GM19023 (cell line): ENCODE measurements at regions not wholly inside any gene's neighbourhood (a gene's known extent, or its start where the extent isn't known, plus 50 kb on each side); places are given as distances from the start of the nearest gene placed in this dataset.
"Not testable (repeated sequence)": the region's sequence is repeated elsewhere in the genome, so short reads cannot be mapped to it uniquely, and the experiment has no call there.

Experiments
- ATAC-seq: cut with Tn5 transposase; IDR thresholded peaks from one replicate; pipeline ENCODE4 v1.9.1; 2021; ENCODE audit warnings: mild to moderate bottlenecking, moderate library complexity; ENCODE audit not compliant: unreplicated experiment

DNA sequence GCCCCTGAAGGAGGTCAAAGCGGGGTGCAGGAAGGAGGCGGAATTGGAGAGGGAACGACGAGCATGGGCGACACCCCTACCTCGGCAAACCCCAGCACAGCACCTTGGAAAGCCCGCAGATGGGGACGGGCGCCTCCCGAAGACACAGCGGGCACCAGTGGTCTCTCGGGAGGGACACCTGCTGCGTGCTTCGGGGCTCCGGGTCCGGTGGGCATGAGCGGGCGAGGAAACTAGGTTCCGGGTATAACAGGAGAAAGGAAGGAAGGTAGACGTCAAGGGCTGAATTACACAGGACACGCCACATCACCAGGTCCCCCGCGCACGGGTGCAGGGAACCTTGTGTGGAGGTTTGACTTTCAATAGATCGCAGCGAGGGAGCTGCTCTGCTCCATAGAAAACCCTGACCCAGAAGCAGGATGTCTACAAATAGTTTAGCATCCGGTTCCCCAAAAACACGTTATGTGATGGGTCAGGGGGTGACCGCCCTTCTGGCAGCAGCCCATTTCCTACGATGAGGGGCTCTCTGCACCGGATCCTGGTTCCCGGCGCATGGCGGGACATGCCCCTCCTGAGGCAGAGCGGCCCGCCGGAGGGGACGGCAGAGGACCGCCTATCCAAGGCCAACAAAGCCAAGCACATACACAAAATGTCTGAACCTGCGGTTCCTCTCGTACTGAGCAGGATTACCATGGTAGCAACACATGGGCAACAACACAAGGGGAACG is 196.9 kb downstream of the ALG10 start:
- peak; percentile 34 for ATAC-seq

DNA sequence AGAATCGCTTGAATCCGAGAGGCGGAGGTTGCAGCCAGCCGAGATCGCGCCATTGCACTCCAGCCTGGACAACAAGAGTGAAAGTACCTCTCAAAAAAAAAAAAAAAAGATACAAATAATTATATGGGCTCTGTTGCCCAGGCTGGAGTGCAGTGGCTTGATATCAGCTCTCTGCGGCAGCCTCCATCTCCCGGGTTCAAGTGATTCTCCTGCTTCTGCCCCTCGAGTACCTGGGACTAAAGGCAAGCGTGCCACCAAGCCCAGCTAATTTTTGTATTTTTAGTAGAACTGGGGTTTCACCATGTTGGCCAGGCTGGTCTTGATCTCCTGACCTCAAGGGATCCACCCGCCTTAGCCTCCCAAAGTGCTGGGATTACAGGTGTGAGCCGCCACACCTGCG is 197.8 kb downstream of the ALG10 start:
- not testable (repeated sequence) for ATAC-seq

DNA sequence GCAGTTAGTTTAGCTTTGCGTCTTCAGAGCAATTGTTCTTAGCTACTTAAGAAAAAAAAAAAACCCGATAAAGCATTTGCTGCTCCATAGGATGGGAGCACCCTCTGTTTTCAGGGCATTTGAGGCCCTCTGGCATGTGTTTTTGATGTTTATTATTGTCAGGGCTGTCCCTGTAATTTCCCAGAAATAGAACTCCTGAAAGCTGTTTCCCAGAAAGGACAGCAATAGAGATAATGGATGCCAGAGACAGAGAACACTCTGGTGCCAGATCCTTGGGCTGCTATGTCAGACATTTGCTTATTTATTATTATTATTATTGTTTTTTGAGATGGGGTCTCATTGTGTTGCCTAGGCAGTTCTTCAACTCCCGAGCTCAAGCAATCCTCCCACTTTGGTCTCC is 201.3 kb downstream of the ALG10 start:
- no peak for ATAC-seq

DNA sequence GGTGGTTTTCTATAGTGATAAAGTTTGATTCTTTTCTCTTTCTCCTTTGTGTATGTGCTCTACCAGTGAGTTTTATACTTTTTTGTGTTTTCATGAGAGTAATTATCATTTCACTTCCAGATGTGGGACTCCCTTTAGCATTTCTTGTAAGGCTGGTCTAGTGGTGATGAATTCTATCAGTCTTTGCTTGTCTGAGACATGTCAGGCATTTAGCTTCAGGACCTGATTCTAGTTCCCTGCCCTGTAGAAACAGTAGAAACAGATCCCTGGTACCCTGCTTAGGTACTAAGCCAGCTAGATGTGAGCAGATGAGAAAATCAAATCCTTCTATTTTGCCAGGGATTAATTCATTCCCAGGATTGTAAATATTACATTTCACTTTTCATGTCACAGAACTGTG is 203.7 kb downstream of the ALG10 start:
- ATAC-seq, result not testable (repeated sequence)

DNA sequence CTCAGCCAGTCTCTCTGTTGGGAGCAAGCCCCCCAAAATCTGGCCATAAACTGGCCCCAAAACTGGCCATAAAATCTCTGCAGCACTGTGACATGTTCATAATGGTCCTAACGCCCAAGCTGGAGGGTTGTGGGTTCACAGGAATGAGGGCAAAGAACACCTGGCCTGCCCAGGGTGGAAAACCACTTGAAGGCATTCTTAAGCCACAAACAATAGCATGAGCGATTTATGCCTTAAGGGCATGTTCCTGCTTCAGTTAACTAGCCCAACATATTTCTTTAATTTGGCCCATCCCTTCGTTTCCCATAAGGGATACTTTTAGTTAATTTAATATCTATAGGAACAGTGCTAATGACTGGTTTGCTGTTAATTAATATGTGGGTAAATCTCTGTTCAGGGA is 205.8 kb downstream of the ALG10 start:
- not testable (repeated sequence) for ATAC-seq

DNA sequence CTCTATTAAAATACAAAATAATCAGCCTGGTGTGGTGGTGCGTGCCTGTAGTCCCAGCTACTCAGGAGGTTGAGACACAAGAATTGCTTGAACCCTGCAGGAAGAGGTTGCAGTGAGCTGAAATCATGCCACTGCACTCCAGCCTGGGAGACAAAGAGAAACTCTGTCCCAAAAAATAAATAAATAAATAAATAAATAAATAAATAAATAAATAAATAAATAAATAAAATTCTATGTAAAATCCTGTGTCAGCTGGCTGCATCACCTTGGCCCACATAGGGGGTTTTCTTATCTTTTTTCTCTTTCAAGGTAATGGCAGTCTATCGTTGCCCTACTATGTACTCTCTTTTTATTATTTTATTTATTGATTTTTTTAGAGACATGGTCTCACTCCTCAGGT is 206.7 kb downstream of the ALG10 start:
- ATAC-seq, result not testable (repeated sequence)

DNA sequence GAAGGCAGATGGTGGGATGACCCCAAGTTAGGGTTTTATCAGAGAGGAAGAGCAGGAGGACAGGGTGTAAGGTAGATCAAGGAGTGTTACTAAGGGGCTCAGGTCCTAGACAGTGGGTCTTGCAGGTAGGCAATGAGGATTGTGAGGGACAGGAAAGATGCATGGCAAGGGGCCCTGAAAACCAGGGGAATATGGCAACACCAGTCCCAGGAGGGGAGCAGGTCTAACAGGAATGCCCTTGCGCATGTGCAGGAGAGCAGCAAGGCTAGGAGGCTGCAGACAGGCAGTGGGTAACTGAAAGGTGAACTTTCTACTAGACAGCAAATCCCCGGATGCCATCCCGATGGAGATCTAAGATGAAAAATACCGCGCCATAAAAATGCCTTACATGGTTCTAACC is 211.3 kb downstream of the ALG10 start:
- ATAC-seq, result no peak

DNA sequence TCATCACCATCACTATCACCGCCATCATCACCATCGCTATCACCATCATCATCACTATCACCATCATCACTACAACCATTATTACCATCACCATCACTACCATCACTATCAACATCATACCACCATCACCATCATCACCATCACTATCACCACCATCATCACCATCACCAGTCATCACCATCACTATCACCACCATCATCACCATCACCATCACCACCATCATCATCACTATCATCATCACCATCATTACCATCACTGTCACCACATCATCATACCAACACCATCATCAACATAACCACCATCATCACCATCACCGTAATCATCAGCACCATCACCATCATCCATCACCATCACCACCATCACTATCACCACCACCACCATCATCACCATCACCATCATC is 213.8 kb downstream of the ALG10 start:
- ATAC-seq, result no peak

DNA sequence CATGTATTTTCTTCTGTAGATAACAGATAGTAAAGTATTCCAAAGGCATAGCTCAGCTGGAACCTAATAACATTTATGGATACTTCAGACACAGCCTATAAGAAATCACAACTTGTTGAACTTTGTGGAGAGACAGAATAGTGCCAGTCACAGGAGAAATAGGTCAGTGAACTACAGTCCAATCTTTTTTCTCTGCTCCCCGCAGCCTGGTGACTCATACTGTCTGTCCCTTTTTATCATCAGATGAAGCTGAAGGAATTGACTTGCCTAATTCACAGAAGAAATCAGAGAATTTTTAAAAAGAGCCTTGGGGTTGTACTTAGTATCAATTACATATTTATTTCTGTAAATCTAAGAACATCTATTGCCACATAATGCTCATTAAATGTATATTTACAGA is 222.3 kb downstream of the ALG10 start:
- no peak for ATAC-seq

DNA sequence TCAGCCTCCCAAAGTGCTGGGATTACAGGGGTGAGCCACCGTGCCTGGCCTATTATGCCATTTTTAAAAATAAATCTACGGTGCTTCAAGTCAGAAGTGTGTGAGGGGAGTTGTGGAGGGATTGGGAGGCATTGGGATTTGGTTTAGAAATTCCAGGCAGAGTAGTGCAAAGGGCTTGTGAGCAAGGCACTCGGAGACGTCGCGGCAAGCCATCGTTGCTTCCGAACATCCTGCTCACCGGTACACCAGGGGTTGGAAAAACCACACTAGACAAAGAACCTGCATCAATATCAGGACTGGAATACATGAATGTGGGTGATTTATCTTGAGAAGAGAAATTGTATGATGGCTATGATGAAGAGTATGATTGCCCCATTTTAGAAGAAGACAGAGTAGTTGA is 227.0 kb downstream of the ALG10 start:
- no peak for ATAC-seq

DNA sequence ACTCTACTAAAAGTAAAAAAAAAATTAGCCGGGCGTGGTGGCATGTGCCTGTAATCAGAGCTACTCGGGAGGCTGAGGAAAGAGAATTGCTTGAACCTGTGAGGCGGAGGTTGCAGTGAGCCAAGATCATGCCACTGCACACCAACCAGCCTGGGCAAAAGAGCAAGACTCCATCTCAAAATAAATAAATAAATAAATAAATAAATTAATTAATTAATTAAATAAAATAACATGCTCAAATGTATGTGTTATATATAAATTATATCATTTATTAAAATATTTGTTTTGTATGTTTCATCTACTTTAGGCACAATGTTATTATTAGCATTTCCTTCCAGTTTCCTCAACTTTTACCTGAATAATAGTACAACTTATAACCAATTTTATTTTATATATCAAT is 229.6 kb downstream of the ALG10 start:
- not testable (repeated sequence) for ATAC-seq

DNA sequence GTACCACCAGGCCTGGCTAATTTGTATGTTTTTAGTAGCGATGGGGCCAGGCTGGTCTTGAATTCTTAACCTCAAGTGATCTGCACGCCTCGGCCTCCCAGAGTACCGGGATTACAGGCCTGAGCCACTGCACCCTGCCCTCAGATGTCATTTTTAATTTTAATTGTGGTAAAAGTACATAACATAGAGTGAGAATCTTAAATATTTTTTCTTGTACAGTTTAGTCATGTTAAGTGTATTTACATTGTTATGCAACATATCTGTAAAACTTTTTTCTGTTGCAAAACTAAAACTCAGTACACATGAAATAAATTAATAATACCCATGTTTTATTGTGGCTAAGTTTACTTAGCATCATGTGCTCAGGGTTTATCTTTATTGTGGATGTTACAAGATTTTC is 231.4 kb downstream of the ALG10 start:
- no peak for ATAC-seq

DNA sequence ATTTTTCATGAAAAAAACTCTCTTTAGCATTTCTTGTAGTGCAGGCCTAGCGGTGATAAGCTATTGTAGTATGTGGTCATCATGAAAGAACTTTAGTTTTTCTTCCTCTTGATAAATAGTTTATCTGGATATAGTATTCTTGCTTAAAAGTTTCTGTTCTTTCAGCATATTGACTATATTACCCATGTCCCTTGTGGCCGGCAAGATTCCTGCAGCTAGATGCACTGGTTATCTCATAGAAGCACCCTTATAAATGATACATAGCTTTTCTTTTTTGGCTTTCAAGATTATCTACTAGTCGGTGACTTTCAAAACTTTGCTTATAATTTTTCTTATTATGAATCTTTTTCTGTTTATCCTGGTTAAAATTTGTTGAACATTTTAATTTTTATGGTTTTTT is 234.8 kb downstream of the ALG10 start:
- no peak for ATAC-seq

DNA sequence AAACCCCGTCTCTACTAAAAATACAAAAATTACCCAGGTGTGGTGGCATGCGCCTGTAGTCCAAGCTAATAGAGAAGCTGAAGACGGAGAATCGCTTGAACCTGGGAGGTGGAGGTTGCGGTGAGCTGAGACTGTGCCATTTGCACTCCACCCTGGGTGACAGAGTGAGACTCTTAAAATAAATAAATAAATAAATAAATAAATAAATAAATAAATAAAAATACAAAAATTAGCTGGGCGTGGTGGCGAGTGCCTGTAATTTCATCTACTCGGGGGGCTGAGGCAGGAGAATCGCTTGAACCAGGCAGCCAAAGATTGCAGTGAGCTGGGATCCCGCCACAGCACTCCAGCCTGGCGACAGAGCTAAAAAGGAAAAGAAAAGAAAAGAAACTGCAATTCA is 239.8 kb downstream of the ALG10 start:
- not testable (repeated sequence) for ATAC-seq

DNA sequence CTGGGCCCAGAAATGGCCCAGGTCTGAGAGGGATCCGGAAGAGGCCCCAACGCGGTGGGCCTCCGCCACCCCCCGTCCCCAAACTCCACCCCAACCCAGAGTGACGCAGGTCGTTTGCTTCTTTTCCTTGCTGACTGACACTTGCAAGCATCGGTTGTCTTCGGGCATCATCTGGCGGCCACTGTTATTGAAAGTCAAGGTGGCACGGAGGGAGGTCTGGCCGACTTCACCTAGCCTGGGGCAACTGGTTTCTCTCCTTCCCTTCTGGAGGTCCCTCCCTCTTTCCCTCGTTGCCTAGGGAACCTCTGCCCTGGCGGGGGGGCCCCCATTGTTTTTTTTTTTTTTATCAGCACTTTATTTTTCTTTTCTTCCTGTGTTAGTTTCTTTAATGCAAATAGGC is 241.8 kb downstream of the ALG10 start:
- ATAC-seq, result no peak

DNA sequence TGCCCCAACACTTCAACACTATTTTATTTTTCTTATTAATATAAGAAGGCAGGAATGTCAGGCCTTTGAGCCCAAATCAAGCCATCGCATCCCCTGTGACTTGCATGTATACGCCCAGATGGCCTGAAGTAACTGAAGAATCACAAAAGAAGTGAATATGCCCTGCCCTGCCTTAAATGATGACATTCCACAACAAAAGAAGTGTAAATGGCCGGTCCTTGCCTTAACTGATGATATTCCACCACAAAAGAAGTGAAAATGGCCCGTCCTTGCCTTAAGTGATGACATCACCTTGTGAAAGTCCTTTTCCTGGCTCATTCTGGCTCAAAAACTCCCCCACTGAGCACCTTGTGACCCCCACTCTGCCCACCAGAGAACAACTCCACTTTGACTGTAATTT is 251.4 kb downstream of the ALG10 start:
- not testable (repeated sequence) for ATAC-seq

DNA sequence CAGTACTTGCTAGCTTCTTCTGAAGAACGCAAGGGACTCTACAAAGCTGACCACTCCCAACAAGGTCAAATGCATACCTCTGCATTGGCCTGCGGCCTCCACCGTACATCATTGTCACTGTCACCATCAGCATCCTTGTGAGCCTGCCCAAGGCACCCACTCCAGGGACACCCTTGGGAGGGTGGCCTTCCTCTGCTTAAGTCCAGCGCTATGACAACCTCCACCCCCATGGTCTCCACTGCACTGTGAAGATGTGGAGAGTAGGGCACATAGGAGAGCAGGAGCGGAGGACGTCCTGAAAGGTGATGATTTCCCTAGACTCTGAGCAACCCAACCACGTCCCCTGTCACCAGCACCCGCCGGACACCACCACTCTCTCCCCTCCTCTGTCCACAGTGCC is 252.8 kb downstream of the ALG10 start:
- ATAC-seq, result no peak

DNA sequence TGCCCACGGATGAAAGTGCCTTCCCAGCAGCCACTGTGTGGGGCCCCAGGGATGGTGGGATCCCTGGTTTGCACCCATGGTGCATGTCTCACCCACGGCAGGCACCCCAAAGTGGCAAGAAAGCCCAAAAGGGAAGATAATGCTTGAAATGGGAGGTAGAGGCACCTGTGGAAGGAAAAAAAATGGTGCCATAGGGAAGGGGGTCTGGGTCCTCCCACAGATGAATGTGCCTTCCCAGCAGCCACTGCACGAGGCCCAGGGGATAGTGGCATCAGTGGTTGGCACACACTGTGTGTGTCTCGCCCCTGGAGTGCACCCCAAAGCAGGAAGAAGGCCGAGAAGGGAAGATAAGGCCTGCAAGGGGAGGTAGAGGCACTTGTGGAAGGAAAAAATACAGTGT is 264.2 kb downstream of the ALG10 start:
- ATAC-seq, result no peak

DNA sequence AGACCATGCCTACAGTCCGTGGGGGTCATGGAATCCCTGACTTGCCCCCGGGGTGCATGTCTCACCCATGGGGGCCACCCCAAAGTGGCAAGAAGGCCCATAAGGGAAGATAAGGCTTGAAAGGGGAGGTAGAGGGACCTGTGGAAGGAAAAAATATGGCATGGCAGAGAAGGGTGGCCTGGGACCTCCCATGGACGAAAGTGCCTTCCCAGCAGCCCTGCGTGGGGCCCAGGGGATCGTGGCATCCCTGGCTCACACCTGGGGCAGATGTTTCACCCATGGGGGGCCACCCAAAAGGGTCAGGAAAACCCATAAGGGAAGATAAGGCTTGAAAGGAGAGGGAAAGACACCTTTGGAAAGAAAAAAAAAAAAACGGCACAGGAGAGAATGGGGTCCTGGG is 264.6 kb downstream of the ALG10 start:
- ATAC-seq, result no peak

DNA sequence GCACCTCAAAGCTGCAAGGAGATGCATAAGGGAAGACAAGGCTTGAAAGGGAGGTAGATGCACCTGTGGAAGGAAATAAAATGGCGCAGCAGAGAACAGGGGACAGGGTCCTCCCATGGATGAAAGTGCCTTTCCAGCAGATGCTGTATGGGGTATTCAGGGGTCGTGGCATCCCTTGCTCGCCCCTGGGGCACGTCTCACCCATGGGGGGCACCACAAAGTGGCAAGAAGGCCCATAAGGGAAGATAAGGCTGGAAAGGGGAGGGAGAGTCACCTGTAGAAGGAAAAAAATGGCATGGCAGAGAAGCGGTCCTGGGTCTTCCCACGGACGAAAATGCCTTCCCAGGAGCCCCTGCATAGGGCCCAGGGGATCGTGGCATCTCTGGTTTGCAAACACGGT is 265.1 kb downstream of the ALG10 start:
- no peak for ATAC-seq

DNA sequence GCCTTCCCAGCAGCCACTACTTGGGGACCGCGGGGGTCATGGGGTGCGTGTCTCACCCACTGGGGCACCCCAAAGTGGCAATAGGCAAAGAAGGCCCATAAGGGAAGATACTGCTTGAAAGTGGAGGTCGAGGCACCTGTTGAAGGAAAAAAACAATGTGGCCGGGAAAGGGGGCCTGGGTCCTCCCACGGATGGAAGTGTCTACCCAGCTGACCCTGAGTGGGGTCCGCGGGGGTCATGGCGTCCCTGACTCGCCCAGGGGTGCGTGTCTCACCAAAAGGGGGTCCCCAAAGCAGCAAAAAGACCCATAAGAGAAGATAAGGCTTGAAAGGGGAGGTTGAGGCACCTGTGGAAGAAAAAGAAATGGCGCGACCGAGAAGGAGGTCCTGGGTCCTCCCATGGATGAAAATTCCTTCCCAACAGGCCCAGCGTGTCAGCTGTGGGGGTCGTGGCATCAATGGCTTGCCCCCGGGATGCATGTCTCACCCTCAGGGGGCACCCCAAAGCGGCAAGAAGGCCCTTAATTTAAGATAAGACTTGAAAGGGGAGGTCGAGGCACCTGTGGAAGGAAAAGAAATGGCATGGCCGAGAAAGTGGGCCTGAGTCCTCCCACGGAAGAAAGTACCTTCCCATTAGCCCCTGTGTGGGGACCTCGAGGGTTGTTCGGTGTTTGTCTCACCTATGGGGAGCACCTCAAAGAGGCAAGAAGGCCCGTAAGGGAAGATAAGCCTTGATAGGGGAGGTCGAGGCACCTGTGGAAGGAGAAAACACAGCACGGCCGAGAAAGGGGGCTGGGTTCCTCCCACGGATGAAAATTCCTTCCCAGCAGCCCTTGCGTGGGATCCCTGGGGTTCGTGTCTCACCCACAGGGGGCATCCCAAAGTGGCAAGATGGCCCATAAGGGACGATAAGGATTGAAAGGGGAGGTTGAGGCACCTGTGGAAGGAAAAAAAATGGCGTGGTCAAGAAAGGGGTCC is 266.0 kb downstream of the ALG10 start:
- no peak for ATAC-seq

DNA sequence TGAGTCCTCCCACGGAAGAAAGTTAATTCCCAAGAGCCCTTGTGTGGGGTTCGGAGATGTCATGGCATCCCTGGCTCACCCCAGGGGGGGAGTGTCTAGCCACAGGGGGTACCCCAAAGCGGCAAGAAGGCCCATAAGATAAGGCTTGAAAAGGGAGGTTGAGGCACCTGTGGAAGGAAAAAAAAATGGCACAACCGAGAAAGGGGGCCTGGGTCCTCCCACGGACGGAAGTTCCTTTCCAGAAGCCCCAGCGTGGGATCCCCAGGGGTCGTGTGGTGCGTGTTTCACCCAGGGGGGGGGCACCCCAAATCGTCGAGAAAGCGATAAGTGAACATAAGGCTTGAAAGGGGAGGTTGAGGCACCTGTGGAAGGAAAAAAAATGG is 266.7 kb downstream of the ALG10 start:
- ATAC-seq, result no peak
